SK-N-SH (cell line): ENCODE measurements at regions not wholly inside any gene's neighbourhood (a gene's known extent, or its start where the extent isn't known, plus 50 kb on each side); places are given as distances from the start of the nearest gene placed in this dataset.

Experiments
- CTCF ChIA-PET: fragments of 300-600, 350-600 bp; formaldehyde crosslinking; extraction: SDS; loops from one replicate; lab custom pipeline; 2021; lab: Yijun Ruan, JAX
- POLR2A ChIA-PET: fragments of 350-600 bp; sonication (Branson Sonifier 250); formaldehyde crosslinking; extraction: SDS; loops from one replicate; lab custom pipeline; 2020; ENCODE audit warnings: antibody characterized with exemption, inconsistent platforms; lab: Yijun Ruan, JAX
- DNase-seq: peaks from one replicate; pipeline ENCODE4 v3.0.0; 2012
- H2AFZ ChIP-seq: fragments of 200-600 bp; sonication (generic); 2 replicates; pipeline ENCODE4 v1.8.1; 2016; ENCODE audit warnings: antibody characterized with exemption, mild to moderate bottlenecking, low read depth
- H3F3A ChIP-seq: fragments of 200-600 bp; sonication (generic); replicated peaks from 2 replicates; pipeline ENCODE3; 2016; ENCODE audit warnings: antibody characterized with exemption, mild to moderate bottlenecking; ENCODE audit not compliant: insufficient read depth
- H3K27ac ChIP-seq, 2 experiments: fragments of 200-500 bp in 1 of 2; fragments of 200-600 bp in 1 of 2; sonication (Bioruptor generic) in 1 of 2; sonication (generic), shearing (Covaris generic) in 1 of 2; 2 replicates each; pipeline versions ENCODE4 v1.5.1 to v1.6.1; 2014 to 2016; ENCODE audit warnings: low read depth in 2 of 2, inconsistent platforms in 1 of 2, low read length in 1 of 2, mild to moderate bottlenecking in 1 of 2, mixed read lengths in 1 of 2
- H3K27me3 ChIP-seq: fragments of 200-600 bp; sonication (generic), shearing (Covaris generic); 2 replicates; pipeline ENCODE4 v1.6.1; 2016; ENCODE audit warnings: mixed run types; ENCODE audit not compliant: insufficient read depth
- H3K36me3 ChIP-seq, 2 experiments: fragments of 200-500 bp in 1 of 2; fragments of 200-600 bp in 1 of 2; sonication (Bioruptor generic) in 1 of 2; sonication (generic) in 1 of 2; replicated peaks in 1 of 2; 2 replicates each; pipeline versions ENCODE3 to v1.5.1; 2014 to 2016; ENCODE audit warnings: low read length in 1 of 2, mild to moderate bottlenecking in 1 of 2; ENCODE audit not compliant: insufficient read depth in 2 of 2, control insufficient read depth in 1 of 2
- H3K4me1 ChIP-seq, 2 experiments: fragments of 200-500 bp in 1 of 2; fragments of 200-600 bp in 1 of 2; sonication (Bioruptor generic) in 1 of 2; sonication (generic), shearing (Covaris generic) in 1 of 2; 2 replicates each; pipeline versions ENCODE4 v1.5.1 to v1.6.1; 2014 to 2016; ENCODE audit warnings: low read depth in 1 of 2, low read length in 1 of 2, mixed run types in 1 of 2; ENCODE audit not compliant: insufficient read depth in 2 of 2, control insufficient read depth in 1 of 2
- H3K4me2 ChIP-seq: fragments of 200-600 bp; sonication (generic), shearing (Covaris generic); 2 replicates; pipeline ENCODE4 v1.6.1; 2017; ENCODE audit warnings: mixed run types
- H3K4me3 ChIP-seq, 2 experiments: fragments of 200-500 bp in 1 of 2; fragments of 200-600 bp in 1 of 2; sonication (Bioruptor generic) in 1 of 2; sonication (generic), shearing (Covaris generic) in 1 of 2; 2 replicates each; pipeline versions ENCODE4 v1.5.1 to v1.8.1; 2014 to 2016; ENCODE audit warnings: low read depth in 2 of 2, inconsistent platforms in 1 of 2, low read length in 1 of 2, mild to moderate bottlenecking in 1 of 2, mixed read lengths in 1 of 2, moderate library complexity in 1 of 2
- H3K79me2 ChIP-seq: fragments of 200-600 bp; sonication (generic); 2 replicates; pipeline ENCODE4 v1.8.1; 2017; ENCODE audit warnings: mild to moderate bottlenecking; ENCODE audit not compliant: insufficient read depth
- H3K9ac ChIP-seq: fragments of 200-600 bp; sonication (generic); 2 replicates; pipeline ENCODE4 v1.6.1; 2017; ENCODE audit warnings: mixed run types
- H3K9me2 ChIP-seq: fragments of 200-600 bp; sonication (generic); 2 replicates; pipeline ENCODE4 v1.6.1; 2017; ENCODE audit warnings: mixed run types
- H3K9me3 ChIP-seq: fragments of 200-600 bp; sonication (generic); 2 replicates; pipeline ENCODE4 v1.6.1; 2017; ENCODE audit warnings: mixed run types, mild to moderate bottlenecking, moderate library complexity
- H4K20me1 ChIP-seq: fragments of 200-600 bp; sonication (generic); 2 replicates; pipeline ENCODE4 v1.6.1; 2017; ENCODE audit warnings: mild to moderate bottlenecking, mixed run types; ENCODE audit not compliant: insufficient read depth
- CHD2 ChIP-seq: fragments of 150-350 bp; IDR thresholded peaks from 2 replicates; pipeline ENCODE4 v1.6.1; 2018; ENCODE audit warnings: low read length; ENCODE audit not compliant: partially characterized antibody
- ELF1 ChIP-seq: IDR thresholded peaks from 2 replicates; pipeline ENCODE4 v1.4.0; 2012
- EP300 ChIP-seq, 2 experiments: IDR thresholded peaks; 2 replicates each; pipeline versions ENCODE4 v1.4.0 to v1.6.1; 2012; ENCODE audit warnings: borderline replicate concordance in 1 of 2, low read depth in 1 of 2, low read length in 1 of 2
- EZH2phosphoT487 ChIP-seq: fragments of 200-600 bp; sonication (generic); IDR thresholded peaks from 2 replicates; pipeline ENCODE4 v1.6.1; 2017; ENCODE audit warnings: low read depth, mixed run types, mild to moderate bottlenecking, antibody characterized with exemption, moderate library complexity, borderline replicate concordance
- FOXJ3 ChIP-seq: sonication (generic); formaldehyde crosslinking; IDR thresholded peaks from 2 replicates; pipeline ENCODE4 v1.5.1; 2020; ENCODE audit warnings: mild to moderate bottlenecking, missing genetic modification reagents
- GATA2 ChIP-seq: sonication (generic); formaldehyde crosslinking; IDR thresholded peaks from 2 replicates; pipeline ENCODE4 v1.5.0; 2020; ENCODE audit warnings: mild to moderate bottlenecking, missing genetic modification reagents
- NFIC ChIP-seq: IDR thresholded peaks from 2 replicates; pipeline ENCODE4 v1.4.0; 2012; ENCODE audit warnings: borderline replicate concordance
- POLR2AphosphoS5 ChIP-seq: IDR thresholded peaks from 2 replicates; pipeline ENCODE4 v1.6.1; 2012; ENCODE audit warnings: low read depth, low read length
- RAD21 ChIP-seq: IDR thresholded peaks from 2 replicates; pipeline ENCODE4 v1.6.1; 2012; ENCODE audit warnings: mild to moderate bottlenecking, low read length
- RCOR1 ChIP-seq: fragments of 150-350 bp; IDR thresholded peaks from 2 replicates; pipeline ENCODE4 v1.6.1; 2017; ENCODE audit warnings: antibody characterized with exemption, low read length
- SMC3 ChIP-seq: IDR thresholded peaks from 2 replicates; pipeline ENCODE4 v1.6.1; 2012; ENCODE audit warnings: low read depth, low read length, improper control_type of control experiment
- TAF1 ChIP-seq: IDR thresholded peaks from 2 replicates; pipeline ENCODE4 v1.6.1; 2012; ENCODE audit warnings: low read depth, mild to moderate bottlenecking, low read length, moderate library complexity, borderline replicate concordance
- TEAD4 ChIP-seq: IDR thresholded peaks from 2 replicates; pipeline ENCODE4 v1.4.0; 2012; ENCODE audit warnings: mild to moderate bottlenecking, borderline replicate concordance; ENCODE audit not compliant: insufficient read depth
- WGBS: methylation state at CpG from one replicate; pipeline ENCODE4 v1.1.6; 2017; ENCODE audit warnings: low lambda C conversion rate; 5-methylcytosine and 5-hydroxymethylcytosine counted together
- TF ChIP-seq, protein P1 (sequence below): IDR thresholded peaks from 2 replicates; pipeline ENCODE4 v1.4.0; 2012; ENCODE audit warnings: low read depth, borderline replicate concordance
- TF ChIP-seq, protein P2 (sequence below): IDR thresholded peaks from 2 replicates; pipeline ENCODE4 v1.6.1; 2012; ENCODE audit warnings: mild to moderate bottlenecking, low read depth, low read length, moderate library complexity

DNA sequence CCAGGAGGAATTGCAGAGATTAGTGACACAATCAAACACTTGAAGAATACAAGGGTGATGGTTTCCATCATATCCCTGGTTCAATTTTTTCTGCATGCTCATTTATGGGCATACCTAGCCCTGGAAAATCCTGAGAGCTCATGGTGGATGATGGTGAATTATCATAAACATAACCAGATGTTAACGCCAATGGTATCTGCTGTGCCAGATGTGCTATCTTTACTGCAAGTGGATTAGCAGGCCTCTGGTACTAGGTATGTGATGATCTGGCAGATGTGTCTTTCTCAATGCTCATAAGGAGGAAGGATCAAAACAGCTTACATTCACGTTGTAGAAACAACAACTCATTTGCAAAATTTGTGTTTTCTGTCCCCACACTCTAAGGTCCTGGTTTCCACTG is 150.5 kb downstream of the FZD1 start:
- peaks cover 0 to 3% of the 10 kb centered on the region in 2 experiments; a peak in 1 of 4 replicates for H3K4me1 ChIP-seq
- H3K27ac ChIP-seq, result no peak overlapping the region; a peak in 1 of 4 replicates
- no peak for TF ChIP-seq RAD21
- TF ChIP-seq, protein P1, sequence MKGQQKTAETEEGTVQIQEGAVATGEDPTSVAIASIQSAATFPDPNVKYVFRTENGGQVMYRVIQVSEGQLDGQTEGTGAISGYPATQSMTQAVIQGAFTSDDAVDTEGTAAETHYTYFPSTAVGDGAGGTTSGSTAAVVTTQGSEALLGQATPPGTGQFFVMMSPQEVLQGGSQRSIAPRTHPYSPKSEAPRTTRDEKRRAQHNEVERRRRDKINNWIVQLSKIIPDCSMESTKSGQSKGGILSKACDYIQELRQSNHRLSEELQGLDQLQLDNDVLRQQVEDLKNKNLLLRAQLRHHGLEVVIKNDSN, result no peak
- no peak for TF ChIP-seq EZH2phosphoT487
- peak in 1 of 2 experiments; percentile 75; a peak in 1 of 4 replicates for TF ChIP-seq EP300 (IDR thresholded peaks at IDR 0.05; ENCODE audit: borderline replicate concordance in 1 of 2, low read depth in 1 of 2, low read length in 1 of 2)
- no peak for TF ChIP-seq TAF1
- TF ChIP-seq ELF1, result no peak
- TF ChIP-seq RCOR1, result peak; percentile 85
- no peak for TF ChIP-seq SMC3
- TF ChIP-seq GATA2 (CRISPR knock-in tag), result peak; percentile 89
- peaks cover 12% of the 10 kb centered on the region; the same call in 1 of the 2 replicates for H3K27me3 ChIP-seq
- H3K9ac ChIP-seq, result no peak overlapping the region
- peak; percentile 48 for DNase-seq
- CTCF ChIA-PET, result interaction anchor here (1.1 to 1.8 kb wide), 4 partner anchors 10 to 326 kb away, joined by 3 to 7 read pairs (median 3); no protein-coding TSS in a partner anchor
- H3K36me3 ChIP-seq, result no peaks in the 10 kb centered on the region
- no peak overlapping the region for H2AFZ ChIP-seq
- no peaks in the 10 kb centered on the region for H3K9me2 ChIP-seq
- 3% methylated on average over 2 of the region's 2 CpGs for WGBS
- no peaks in the 10 kb centered on the region for H4K20me1 ChIP-seq
- no peak overlapping the region for H3K4me3 ChIP-seq
- POLR2A ChIA-PET, result no interaction called here
- H3K79me2 ChIP-seq, result no peaks in the 10 kb centered on the region
- H3K9me3 ChIP-seq, result no peaks in the 10 kb centered on the region
- H3F3A ChIP-seq, result no peaks in the 10 kb centered on the region
- H3K4me2 ChIP-seq, result no peak overlapping the region

DNA sequence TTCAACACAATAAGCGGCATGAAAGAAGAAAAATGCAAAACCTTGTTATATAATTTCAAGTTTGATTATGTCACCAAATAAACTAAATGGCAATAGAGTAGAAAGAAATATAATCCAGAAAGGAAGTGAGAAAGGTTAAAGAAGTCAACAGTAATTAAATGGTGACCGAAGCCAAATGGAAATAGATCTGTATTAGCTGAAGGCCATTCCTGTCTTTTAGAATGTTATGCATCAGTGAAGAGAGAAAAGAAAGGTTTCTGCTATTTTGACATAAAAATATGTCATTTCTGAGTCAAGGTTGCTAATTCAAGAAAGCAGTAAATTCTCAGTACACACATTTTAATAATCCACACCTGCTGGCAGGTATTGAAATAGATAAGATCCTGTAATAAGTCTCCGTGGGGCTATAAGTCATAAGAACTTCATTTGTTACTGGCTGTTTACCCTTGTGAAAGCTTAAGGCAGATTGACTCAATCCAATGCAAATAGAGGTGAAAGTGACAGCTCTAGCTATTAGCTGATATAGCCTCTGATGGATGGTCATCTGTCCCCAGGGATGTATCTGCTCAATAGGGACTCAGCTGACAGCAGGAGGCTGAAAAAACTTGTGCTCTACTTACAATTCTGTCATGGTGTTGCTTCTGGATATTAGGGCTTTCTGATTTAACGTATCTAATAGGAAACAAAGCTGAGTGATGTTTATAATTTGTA is 152.1 kb downstream of the FZD1 start:
- no peak for DNase-seq
- ChIA-PET POLR2A (no interaction called here), CTCF (interaction anchor here (1.0 kb wide), 2 partner anchors 9 to 333 kb away, joined by 3 read pairs; no protein-coding TSS in a partner anchor)
- H3K9ac ChIP-seq, result no peak overlapping the region
- no peaks in the 10 kb centered on the region for H3K9me3 ChIP-seq
- peaks cover 7% of the 10 kb centered on the region; the same call in 1 of the 2 replicates for H3K27me3 ChIP-seq
- no peak overlapping the region for H3K27ac ChIP-seq
- no peaks in the 10 kb centered on the region for H3K36me3 ChIP-seq
- 35% methylated on average over 4 of the region's 4 CpGs for WGBS
- H3K4me3 ChIP-seq, result no peak overlapping the region
- H3K9me2 ChIP-seq, result no peaks in the 10 kb centered on the region
- no peak overlapping the region for H3K4me2 ChIP-seq
- no peaks in the 10 kb centered on the region for H4K20me1 ChIP-seq
- no peaks in the 10 kb centered on the region for H3K79me2 ChIP-seq
- H3K4me1 ChIP-seq, result peaks cover 0 to 3% of the 10 kb centered on the region in 2 experiments; a peak in 1 of 4 replicates
- TF ChIP-seq POLR2AphosphoS5 (no peak), GATA2 (CRISPR knock-in tag) (no peak), RAD21 (no peak), TEAD4 (no peak), NFIC (no peak), EZH2phosphoT487 (no peak), TAF1 (no peak), FOXJ3 (CRISPR knock-in tag) (no peak), SMC3 (no peak), CHD2 (no peak)
- TF ChIP-seq, protein P2, sequence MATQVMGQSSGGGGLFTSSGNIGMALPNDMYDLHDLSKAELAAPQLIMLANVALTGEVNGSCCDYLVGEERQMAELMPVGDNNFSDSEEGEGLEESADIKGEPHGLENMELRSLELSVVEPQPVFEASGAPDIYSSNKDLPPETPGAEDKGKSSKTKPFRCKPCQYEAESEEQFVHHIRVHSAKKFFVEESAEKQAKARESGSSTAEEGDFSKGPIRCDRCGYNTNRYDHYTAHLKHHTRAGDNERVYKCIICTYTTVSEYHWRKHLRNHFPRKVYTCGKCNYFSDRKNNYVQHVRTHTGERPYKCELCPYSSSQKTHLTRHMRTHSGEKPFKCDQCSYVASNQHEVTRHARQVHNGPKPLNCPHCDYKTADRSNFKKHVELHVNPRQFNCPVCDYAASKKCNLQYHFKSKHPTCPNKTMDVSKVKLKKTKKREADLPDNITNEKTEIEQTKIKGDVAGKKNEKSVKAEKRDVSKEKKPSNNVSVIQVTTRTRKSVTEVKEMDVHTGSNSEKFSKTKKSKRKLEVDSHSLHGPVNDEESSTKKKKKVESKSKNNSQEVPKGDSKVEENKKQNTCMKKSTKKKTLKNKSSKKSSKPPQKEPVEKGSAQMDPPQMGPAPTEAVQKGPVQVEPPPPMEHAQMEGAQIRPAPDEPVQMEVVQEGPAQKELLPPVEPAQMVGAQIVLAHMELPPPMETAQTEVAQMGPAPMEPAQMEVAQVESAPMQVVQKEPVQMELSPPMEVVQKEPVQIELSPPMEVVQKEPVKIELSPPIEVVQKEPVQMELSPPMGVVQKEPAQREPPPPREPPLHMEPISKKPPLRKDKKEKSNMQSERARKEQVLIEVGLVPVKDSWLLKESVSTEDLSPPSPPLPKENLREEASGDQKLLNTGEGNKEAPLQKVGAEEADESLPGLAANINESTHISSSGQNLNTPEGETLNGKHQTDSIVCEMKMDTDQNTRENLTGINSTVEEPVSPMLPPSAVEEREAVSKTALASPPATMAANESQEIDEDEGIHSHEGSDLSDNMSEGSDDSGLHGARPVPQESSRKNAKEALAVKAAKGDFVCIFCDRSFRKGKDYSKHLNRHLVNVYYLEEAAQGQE, result no peak
- H3F3A ChIP-seq, result no peaks in the 10 kb centered on the region
- no peak overlapping the region for H2AFZ ChIP-seq
